ENCODE measurements at regions not wholly inside any gene's neighbourhood (a gene's known extent, or its start where the extent isn't known, plus 50 kb on each side); places are given as distances from the start of the nearest gene placed in this dataset.

DNA sequence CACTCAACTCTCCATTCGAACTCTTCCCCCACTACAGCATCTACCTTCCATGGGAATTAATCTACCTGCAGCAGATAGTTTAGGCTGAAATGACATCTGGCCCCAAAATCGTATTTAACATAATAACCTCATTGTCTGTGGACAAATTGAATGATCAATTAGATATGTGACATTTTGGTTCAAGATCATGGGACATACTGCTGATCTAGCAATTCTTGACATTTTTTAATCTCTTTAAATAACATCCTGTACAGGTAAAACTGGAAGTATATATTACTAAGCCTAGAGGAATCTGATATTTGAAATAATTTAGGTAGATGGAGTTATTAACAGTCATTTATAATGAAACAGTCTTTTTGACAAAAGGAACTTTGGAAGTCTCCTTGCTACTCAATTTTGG is 702.5 kb downstream of the NLGN4X start:
- no peak for DNase-seq

DNA sequence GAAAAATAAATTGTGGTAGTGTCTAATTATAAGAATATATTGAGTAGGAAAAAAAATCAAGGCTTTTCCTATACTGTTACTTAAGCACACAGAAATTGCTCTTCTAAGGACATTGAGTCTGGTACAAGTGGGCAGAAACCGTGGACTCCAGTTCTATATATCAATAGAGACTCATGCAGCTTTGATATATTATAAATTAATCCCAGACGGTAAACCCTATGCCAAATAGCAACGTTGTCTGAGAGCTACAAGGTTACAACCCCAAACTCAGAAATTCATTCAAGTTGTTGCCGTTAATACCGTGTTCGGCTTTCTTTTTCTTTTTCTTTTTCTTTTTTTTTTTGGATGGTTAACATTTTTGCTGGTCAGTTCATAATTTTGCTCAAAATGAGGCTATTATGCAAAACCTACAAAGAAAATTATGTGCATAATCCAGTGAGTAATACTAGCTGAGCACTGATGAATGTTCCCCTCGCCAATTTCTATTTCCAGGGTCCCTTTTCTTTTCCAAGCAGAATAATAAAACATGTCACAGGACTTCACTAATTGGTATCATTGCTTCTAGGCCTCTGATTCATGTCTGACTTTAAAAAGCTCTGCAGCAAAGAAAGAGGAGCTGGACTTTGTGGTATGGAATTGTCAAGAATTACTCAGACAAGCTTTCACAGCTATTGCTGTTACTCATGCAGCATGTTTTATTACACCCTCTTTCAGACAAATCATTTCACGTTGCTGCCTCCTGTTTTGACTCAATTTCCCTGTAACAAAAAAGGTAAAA is 737.7 kb downstream of the NLGN4X start:
- no peak for DNase-seq

DNA sequence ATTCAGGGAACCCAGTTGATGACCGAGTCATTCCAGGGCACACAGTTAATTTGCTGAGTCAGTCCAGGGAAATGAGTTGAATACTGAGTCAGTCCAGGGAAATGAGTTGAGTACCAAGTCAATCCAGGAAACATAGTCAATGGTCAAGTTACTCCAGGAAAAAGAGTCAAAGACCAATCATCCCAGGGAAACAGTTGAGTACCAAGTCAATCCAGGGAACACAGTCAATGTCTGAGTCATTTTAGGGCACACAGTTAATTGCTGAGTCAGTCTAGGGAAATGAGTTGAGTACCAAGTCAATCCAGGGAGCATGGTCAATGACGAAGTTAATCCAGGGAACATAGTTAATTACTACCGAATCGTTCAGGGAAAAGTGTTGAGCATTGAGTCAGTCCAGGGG is 754.4 kb downstream of the NLGN4X start:
- DNase-seq = no peak

GRCh38 chrX:5458300-5458842 is 770.3 kb downstream of the NLGN4X start:
- DNase-seq = no peak

DNA sequence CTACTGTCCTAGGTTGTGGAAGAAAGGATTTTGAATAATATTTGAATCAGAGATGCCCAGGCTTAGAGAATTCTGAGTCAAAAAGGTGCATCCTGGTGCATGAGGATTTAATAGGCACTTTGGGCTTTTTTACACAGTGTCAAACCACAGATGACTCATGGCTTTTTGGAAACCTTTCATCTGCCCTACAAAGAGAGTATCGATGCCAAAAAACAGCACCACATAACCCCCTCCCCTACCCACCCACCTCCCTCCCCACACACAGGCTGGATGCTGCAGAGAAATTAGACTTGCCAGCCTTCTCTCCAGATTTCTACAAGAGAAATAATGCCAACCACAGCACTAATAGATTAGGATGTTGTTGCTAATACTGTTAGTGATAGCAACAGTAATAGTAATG is 779.3 kb downstream of the NLGN4X start:
- DNase-seq = no peak

DNA sequence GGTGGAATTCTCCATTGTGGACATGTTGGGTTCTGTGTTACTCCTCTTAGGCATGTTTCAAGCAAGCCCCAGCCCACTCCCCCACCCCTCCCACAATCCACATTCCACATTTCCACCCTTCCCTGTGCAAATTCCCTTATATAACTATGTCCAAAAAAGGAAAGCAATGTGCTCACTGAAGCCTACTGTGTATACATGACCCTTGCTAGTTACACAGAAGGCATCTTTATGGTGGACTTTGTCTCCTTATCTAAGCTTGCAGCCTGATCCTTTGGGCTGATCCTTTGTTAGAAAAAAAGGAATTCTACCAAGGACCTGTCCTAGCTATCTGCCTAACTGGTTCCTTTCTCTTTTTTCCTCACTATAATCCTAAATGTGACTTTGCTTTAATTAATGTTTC is 796.8 kb downstream of the NLGN4X start:
- no peak for DNase-seq

DNA sequence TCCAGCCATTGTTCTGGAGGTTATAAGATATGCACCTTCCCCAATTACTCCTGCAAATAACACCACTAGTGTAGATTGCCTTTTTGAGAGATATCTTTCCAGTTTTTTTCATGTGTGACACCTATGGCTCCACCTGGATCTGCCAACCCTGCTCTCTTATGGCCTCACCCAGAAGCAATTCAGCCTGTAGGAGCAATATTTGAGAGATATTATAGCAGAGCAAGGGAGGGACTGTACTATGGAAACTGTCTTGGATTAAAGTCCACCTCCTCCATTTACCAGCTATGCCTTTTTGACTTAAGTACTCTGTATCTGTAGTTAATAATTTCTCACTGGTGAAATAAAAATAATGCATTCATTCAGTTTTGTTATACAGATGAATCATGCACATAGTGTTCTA is 803.5 kb downstream of the NLGN4X start:
- no peak for DNase-seq

GRCh38 chrX:5417381-5417780 is 811.3 kb downstream of the NLGN4X start:
- no peak for DNase-seq

DNA sequence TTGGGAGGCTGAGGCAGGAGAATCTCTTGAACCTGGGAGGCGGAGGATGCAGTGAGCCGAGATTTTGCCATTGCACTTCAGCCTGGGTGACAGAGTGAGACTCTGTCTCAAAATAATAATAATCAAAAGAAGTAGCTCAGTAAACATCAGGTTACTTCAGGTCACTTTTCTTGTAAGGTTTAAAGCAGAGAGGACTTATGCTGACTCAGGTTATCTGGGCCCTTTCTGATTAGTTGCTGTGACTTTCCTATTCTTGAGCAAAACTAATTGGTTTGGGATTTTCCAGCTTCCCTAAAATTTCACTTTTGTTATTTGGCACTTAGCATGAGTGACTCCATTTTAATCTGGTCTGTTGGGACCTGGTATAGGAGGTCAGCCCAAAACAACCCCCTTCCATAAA is 812.9 kb downstream of the NLGN4X start:
- no peak for DNase-seq

GRCh38 chrX:5409106-5409505 is 819.6 kb downstream of the NLGN4X start:
- DNase-seq = no peak

DNA sequence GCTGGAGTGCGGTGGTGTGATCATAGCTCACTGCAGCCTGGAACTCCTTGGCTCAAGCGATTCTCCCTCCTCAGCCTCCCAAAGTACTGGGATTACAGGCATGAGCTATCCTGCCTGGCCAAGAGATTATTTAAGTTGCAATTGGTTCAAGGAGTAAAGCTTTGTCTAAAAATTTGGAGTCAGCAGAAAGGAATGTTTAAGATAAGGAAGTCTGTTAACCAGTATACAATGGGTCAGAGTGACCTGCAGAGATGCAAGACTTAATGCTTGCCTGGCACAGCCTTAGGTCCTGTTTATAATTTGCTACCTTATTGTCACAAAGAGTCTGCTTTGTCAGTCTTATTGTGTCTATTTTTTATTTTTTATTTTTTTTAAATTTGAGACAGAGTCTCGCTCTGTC is 826.2 kb downstream of the NLGN4X start:
- no peak for DNase-seq

DNA sequence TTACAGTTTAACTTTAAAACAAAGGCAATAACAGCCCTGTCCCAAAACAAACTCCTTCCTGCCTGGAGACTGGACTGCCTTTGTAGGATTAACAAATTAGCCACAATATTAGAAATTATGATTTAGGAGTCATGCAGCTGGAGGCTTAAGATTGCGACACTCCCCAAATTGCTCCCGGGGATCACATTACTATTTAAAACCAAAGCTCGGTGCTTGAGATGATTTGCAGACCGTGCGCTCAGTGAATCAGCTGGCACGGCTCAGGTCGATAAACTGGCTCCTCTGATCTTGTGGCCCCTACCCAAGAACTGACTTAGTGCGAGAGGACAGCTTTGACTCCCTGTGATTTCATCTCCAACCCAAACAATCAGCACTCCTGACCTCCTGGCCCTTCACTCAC is 829.3 kb downstream of the NLGN4X start:
- DNase-seq = no peak

GRCh38 chrX:5397409-5397808 is 831.3 kb downstream of the NLGN4X start:
- DNase-seq = no peak

DNA sequence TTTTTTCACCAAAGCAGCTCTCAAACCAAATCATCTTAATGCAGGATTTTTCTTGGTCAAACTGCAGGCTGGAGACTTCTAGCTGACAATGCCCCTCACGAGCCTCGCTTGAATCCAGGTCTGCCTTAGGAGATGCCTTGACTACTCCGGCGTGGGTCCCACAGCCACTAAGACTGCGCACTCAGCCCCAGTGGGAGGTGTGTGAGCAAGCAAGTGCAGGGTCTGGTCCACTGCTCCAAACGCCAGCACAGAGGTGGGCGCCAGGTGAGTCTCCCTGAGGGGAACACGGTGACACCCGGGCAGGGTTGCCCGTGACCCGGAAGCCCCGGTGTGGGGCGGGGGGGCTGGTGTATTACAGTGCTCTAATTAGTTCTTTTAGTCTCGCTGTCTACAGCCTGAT is 838.3 kb downstream of the NLGN4X start:
- DNase-seq = no peak

DNA sequence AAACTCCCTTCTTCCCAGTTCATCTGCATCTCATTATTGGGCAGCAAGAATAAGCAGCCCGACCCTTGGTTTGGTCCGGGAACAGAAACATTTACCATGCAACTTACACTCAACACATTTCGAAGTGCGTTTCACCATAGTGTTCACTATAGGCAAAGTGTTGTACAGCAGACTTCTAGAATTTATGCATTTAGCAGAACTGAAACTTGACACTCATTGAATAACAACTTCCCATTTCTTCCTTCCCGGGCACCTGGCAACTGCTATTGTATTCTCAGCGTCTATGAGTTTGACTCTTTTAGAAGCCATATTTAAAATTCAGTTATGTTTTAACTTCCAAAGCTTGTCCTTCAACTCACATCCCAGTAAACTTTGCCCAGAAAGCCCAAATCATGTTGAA is 840.6 kb downstream of the NLGN4X start:
- no peak for DNase-seq

DNA sequence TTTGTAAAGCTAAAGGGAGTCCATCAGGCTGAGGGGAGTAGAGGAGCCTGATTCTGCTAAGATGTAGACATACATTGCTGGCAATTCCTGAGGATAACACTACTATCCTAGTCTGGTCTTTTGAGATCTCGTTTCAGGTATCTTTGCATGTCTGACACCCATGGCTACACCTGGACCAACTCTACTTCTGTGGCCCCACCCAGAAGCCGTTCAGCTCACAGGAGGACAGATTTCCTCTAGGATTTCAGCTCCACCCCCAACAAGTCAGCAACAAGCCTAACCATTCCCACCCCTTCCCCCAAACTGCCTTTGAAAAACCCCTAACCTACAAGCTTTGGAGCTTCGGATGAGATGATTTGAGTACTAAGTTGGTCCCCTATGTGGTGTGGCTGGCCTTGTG is 848.2 kb downstream of the NLGN4X start:
- DNase-seq = no peak

DNA sequence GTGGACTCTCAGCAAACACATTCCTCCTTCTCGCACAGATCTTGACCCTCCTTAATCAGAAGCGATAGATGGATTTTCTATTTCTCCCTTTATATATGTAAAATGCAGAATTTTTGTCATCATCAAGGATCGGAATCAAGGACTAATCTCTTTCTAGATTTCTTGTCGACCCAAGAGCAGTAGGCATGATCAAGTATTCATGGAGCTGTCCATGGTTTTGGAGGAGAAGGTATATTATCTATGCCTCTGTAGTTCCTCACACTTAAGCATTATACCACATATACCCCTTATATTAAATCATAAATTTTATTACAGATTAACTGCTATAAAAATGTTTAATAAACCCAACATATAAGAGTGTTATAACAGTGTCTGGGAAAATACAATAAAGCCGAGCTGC is 886.8 kb downstream of the NLGN4X start:
- no peak for DNase-seq

DNA sequence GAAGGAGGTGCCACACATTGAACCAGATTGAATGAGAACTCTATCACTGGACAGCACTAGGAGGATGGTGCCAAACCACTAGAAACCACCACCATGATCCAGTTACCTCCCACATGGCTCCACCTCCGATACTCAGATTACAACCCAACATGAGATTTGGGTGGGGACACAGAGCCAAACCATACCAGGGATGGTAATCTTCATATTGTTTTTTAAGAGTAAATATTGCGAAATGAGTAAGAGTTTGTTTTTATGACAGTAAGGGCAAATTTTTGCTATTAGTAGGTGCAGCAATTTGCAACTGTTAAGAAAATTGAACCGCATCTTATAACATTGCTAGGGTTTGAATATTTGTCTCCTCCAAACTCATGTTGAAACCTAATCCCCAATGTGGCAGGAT is 891.5 kb downstream of the NLGN4X start:
- no peak for DNase-seq

- DNase-seq = no peak
Measured at GRCh38 chrX:5324546-5324945, 904.1 kb downstream of the NLGN4X start.

DNA sequence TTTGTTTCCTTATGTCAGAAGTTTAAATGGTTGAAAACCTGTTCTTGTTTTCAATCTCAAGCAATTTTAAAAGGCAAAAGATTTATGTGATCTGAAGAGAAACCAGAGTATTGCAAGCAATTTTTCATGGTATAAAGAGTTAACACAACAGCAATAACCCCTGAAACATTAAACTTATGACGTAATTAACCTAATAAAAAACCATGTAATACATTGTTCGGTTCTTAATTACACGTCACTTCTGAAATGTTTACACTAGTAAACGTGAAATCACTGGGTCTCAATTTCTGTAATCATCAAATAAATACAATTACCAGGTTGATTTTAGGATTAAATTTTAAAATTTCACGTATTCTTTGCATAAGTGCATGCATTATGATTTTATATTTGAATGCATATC is 914.5 kb downstream of the NLGN4X start:
- no peak for DNase-seq

- no peak for DNase-seq
Measured at GRCh38 chrX:5307416-5307815, 921.3 kb downstream of the NLGN4X start.

GRCh38 chrX:5306654-5307121 is 922.0 kb downstream of the NLGN4X start:
- DNase-seq = no peak

GRCh38 chrX:5305452-5305851 is 923.2 kb downstream of the NLGN4X start:
- no peak for DNase-seq

DNA sequence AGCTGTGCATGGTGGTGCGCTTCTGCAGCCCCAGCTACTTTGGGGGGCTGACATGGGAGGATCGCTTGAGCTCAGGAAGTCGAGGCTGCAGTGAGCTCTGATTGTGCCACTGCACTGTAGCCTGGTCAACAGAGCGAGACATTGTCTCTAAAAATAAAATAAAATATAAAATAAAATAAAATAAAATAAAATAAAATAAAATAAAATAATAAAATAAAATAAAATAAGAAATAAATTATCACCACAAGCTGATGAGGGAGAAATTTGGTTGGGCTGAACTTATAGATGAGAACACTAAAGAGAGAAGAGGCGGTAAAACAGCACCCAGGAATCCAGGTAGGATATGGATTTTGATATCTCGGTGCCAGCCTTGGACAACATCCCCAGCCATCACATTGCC is 933.7 kb downstream of the NLGN4X start:
- no peak for DNase-seq

- no peak for DNase-seq
Measured at GRCh38 chrX:5290635-5291034, 938.0 kb downstream of the NLGN4X start.
